HG03575 (cell line): ENCODE measurements at regions not wholly inside any gene's neighbourhood (a gene's known extent, or its start where the extent isn't known, plus 50 kb on each side); places are given as distances from the start of the nearest gene placed in this dataset.

Experiments used
- ATAC-seq: cut with Tn5 transposase; IDR thresholded peaks from one replicate; pipeline ENCODE4 v1.9.1; 2021; ENCODE audit not compliant: unreplicated experiment, insufficient number of reproducible peaks, low FRiP score; ENCODE audit errors: extremely low read depth

GRCh38 chr1:217026531-217026930 is 303.3 kb upstream of the ESRRG start:
- ATAC-seq: no peak

GRCh38 chr1:217025381-217025780 is 302.2 kb upstream of the ESRRG start:
- ATAC-seq: no peak

GRCh38 chr1:217024911-217025310 is 301.7 kb upstream of the ESRRG start:
- no peak for ATAC-seq

- no peak for ATAC-seq
These were observed 298.7 kb upstream of the ESRRG start for GRCh38 chr1:217021956-217022355.

DNA sequence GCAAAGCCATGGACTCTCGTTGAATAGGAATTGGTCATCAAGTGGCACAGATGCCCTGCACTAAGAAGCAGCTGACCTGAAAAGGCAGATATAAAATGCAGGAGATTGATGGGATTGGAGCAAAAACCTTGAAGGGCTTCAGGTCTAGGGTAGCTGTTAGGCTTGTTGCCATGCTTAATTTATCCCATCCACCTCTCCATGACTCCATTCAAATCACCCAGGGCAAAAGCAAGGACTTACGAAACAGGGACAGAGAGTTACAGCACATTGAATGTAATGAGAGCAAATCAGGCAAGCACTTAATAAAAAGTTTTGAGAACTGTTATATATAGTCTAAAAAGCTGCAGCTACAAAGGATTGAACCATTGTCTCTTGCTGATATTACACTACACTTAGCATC is 298.2 kb upstream of the ESRRG start:
- ATAC-seq: no peak

DNA sequence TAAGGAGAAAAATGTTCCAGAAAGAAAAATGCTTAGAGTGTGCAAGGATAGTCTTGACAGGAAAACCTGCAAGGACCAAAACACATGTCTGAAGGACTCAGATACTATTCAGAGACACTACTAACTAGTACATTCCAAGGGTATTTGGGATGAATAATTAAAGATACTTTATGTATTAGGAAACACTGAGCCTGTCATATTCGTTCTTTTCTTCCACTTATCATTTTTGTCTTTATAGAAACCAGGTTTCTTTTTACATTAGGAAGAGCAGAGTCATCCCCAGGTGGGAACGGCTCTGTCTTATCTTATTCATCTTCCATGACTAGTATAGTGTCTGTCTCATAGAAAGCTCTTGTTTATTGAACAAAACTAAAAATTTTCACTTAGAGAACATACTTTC is 296.2 kb upstream of the ESRRG start:
- no peak for ATAC-seq

- no peak for ATAC-seq
These were observed 295.4 kb upstream of the ESRRG start for GRCh38 chr1:217018648-217019047.

- no peak for ATAC-seq
These were observed 293.9 kb upstream of the ESRRG start for GRCh38 chr1:217017165-217017564.

DNA sequence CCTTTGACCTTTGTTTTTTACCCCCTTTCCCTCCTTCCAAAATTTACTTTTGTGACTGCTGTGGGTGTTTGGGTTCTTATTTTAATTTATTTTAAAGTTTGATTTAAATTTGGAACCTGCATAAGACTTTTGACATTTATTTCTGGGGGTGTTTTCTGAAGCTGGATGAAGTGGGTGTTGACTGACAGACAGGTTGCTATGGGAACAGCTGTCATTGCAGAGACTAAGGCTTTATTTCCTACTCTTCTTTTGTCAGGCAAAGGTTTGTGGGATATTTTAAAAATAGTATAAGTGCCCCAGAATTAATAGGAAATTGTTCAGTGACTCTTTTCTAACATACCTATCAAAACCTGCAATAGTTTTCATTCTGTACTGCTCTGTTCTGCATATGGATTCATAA is 290.8 kb upstream of the ESRRG start:
- no peak for ATAC-seq

DNA sequence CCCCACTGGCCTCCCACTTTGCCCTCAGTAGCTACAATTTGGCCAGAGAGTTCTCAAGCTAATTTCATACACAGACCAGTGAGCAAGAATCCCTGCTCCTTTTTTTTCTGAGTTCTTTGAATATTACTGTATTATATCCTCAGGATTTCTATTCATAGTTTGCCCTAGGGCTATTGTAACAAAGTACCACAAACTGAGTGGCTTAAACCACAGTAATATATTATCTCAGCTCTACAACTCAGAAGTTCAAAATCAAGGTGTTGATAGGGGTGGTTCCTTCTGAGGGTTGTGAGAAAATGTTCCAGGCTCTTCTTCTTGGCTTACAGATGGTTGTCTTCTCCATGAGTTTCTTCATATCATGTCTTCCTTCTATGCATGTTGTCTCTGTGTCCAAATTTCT is 289.4 kb upstream of the ESRRG start:
- ATAC-seq: no peak

GRCh38 chr1:217011097-217011496 is 287.9 kb upstream of the ESRRG start:
- no peak for ATAC-seq

DNA sequence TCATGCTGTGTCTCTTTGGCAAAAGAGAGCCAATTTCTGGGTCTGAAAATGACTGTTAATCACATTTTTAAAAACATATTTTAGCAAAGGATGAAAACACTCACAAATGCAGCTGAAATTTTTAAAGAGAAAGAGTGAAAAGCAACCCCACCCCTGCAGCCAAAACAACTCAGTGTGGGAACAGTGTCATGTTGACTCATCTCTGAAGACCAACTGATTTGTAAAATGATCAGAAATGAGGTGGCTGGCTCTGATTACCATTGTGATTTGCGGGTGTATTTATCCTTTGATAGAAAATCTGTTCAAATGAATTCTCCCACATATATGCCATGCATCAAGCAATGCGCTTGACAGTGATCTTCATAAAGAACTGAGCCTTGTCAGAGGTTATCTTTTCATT is 287.0 kb upstream of the ESRRG start:
- no peak for ATAC-seq

DNA sequence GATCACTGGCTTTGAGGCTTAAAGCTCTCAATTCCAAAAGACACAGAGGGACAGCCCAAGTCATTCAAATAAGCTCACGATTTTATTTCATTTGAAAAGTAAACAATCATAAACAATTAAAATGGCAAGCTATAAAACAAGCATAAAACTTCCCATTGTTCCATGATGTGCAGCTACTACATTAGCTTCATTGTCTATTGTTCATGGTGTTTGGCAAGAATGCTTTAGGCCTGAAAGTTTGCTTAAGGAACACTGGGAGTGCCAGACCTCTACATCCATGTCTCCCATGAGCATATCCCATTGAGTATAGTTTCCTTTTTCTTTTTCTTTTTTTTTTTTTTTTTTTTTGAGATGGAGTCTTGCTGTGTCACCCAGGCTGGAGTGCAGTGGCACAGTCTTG is 286.1 kb upstream of the ESRRG start:
- no peak for ATAC-seq

DNA sequence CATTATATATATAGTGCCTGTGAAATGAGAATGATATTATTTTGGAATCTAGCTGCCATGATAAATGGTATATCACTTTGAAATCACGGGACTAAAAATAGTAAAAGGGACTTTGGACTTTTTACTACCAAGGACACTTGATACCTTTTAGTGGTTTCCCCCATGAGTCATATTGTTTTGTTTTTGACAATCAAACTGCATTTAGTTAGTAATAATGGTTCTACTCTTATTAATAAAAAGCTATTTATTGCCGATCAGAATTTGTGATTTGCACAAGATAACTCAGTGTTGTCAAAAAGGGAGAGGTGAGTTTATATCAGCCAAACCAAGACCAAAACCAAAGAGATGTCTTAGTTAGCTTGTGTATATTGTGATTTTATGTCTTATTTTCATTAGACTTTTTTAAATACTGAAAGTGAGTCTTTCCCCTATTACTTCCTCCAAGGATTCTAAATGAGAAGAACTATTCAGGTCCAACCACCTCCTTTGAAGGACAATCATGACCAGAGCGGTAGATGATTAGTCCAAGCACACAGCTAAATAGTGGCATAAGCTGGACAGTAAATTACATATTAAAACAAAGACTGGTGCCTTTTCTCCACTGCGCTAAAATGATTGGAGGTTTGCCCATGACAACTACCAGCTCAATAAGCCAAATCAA is 281.7 kb upstream of the ESRRG start:
- ATAC-seq: no peak

DNA sequence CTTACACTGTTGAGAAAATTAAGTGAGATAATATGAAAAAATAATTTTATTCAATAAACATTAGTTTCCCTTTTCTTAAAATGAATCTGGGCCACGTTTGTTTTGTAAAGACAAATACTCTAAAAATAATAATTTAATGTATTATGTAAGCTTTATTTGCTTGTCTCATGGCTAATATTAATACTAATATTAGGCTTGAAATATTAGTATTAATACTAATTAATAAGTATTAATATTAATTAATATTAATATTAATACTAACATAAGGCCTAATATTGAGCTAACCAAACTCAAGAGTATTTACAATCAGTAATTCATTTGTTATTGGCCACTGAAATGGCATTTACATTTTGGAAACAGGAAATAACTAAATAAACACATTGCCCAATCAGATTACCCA is 280.1 kb upstream of the ESRRG start:
- no peak for ATAC-seq

GRCh38 chr1:216997831-216998230 is 274.6 kb upstream of the ESRRG start:
- ATAC-seq: no peak

GRCh38 chr1:216997069-216997468 is 273.8 kb upstream of the ESRRG start:
- ATAC-seq: no peak

DNA sequence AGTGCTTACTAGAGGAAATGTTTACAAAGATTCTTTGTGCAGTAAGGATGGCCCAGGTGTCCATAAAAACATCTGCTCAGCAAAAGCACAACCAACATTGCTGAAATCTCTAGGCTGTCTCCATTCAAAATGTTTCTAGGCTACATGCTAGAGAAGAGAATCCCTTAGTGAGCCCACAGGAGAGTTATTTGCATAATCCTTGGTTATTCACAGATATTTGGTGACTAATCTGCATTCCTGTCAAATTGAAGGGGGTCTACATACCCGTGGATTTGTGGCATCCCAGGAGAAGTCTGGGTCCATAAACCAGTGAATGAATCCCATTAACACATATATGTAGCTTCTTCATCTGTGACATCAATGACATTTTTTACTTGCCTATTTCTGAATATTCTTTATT is 261.3 kb upstream of the ESRRG start:
- no peak for ATAC-seq

DNA sequence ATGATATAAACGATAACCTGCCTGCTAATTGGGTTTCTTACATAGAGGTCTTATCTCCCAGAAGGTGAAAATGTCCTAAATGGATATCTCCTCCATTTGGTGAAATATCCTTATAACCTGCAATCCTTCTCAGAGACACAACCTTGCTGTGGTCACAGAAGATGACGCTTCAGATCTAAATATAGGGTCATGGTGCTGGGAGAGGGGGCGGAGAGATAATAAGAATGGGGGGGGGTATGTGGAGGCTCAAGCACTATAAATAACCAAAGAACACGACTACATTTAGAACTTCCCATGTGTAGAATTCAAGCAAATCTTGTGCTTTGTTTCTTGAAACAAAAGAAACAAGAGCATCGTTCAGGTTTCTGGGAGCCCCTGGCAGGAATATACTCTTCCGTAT is 260.6 kb upstream of the ESRRG start:
- no peak for ATAC-seq

DNA sequence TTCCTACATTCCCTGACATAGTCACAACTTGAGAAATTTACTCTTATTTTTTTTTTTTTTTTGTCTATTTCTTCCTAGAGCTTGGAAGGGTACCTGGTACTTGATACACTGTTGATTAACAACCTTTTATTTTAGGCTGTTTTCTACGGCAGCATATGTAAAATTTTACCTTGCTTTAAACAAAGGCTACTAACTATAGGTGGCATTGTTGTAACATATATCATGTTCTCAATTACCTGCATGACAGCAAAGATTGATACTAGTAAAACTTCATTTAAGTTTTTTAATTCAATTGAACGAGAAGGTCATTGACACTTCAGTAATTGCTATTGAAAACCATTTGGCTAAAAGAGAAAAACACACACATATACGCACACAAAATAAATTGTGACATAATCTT is 238.3 kb upstream of the ESRRG start:
- no peak for ATAC-seq

DNA sequence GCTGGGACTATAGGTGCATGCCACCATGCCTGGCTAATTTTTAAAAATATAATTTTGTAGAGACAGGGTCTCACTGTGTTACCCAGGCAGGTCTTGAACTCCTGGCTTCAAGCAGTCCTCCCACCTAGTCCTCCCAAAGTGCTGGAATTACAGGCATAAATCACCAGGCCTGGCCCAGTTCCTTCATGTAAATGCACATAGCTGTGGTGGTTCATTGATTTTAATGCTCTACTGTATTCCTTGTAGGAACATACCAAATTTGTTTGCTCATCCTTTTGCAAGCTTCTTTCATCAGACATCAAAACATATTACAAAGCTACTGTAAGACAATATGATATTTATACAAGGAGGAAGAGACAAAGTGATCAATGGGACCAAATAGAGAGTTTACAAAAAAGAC is 237.5 kb upstream of the ESRRG start:
- no peak for ATAC-seq
